MM.1S (cell line): ENCODE measurements at regions not wholly inside any gene's neighbourhood (a gene's known extent, or its start where the extent isn't known, plus 50 kb on each side); places are given as distances from the start of the nearest gene placed in this dataset.

Experiments used
- DNase-seq: peaks from one replicate; pipeline ENCODE4 v3.0.0-alpha.2; 2015
- H2AFZ ChIP-seq: fragments of 300-600 bp; sonication (generic); 2 replicates; pipeline ENCODE4 v1.6.0; 2016; ENCODE audit warnings: antibody characterized with exemption, low read length
- H3F3A ChIP-seq: fragments of 300-600 bp; sonication (generic); 2 replicates; pipeline ENCODE4 v1.6.1; 2016; ENCODE audit warnings: mild to moderate bottlenecking, antibody characterized with exemption, low read length, moderate library complexity, mixed read lengths; ENCODE audit not compliant: insufficient read depth
- H3K27ac ChIP-seq: fragments of 300-600 bp; sonication (generic); 2 replicates; pipeline ENCODE4 v1.5.1; 2016; ENCODE audit warnings: mild to moderate bottlenecking, low read length
- H3K27me3 ChIP-seq: fragments of 300-600 bp; sonication (generic); replicated peaks from 2 replicates; pipeline ENCODE4 v1.6.0; 2016; ENCODE audit warnings: low read length; ENCODE audit not compliant: insufficient read depth
- H3K36me3 ChIP-seq: fragments of 300-600 bp; sonication (generic); replicated peaks from 2 replicates; pipeline ENCODE4 v1.6.1; 2016; ENCODE audit warnings: mild to moderate bottlenecking, low read length, mixed read lengths; ENCODE audit not compliant: insufficient read depth
- H3K4me1 ChIP-seq: fragments of 300-600 bp; sonication (generic); 2 replicates; pipeline ENCODE4 v1.6.1; 2016; ENCODE audit warnings: low read length, mixed read lengths
- H3K4me2 ChIP-seq: fragments of 300-600 bp; sonication (generic); 2 replicates; pipeline ENCODE4 v1.6.0; 2016; ENCODE audit warnings: low read depth, low read length
- H3K4me3 ChIP-seq: fragments of 300-600 bp; sonication (generic); 2 replicates; pipeline ENCODE4 v1.5.1; 2016; ENCODE audit warnings: low read length, mixed read lengths
- H3K79me2 ChIP-seq: fragments of 300-600 bp; sonication (generic); 2 replicates; pipeline ENCODE4 v1.6.1; 2016; ENCODE audit warnings: mixed run types, low read length, mixed read lengths
- H3K9ac ChIP-seq: fragments of 300-600 bp; sonication (generic); 2 replicates; pipeline ENCODE4 v1.6.1; 2016; ENCODE audit warnings: low read length, mixed read lengths
- H3K9me2 ChIP-seq: fragments of 300-600 bp; sonication (generic); replicated peaks from 2 replicates; pipeline ENCODE4 v1.6.1; 2016; ENCODE audit warnings: mild to moderate bottlenecking, low read length, mixed read lengths; ENCODE audit not compliant: insufficient read depth
- H3K9me3 ChIP-seq: fragments of 300-600 bp; sonication (generic); replicated peaks from 2 replicates; pipeline ENCODE4 v1.6.1; 2016; ENCODE audit warnings: mild to moderate bottlenecking, low read length, mixed read lengths; ENCODE audit not compliant: insufficient read depth
- H4K20me1 ChIP-seq: fragments of 300-600 bp; sonication (generic); 2 replicates; pipeline ENCODE4 v1.6.1; 2016; ENCODE audit warnings: mild to moderate bottlenecking, low read length, moderate library complexity, mixed read lengths; ENCODE audit not compliant: insufficient read depth
- EZH2 ChIP-seq: fragments of 300-600 bp; sonication (generic); optimal IDR thresholded peaks from 2 replicates; pipeline ENCODE3; 2017; ENCODE audit warnings: low read depth, mild to moderate bottlenecking, antibody characterized with exemption, low read length, mixed read lengths
- EZH2phosphoT487 ChIP-seq: fragments of 300-600 bp; sonication (generic); IDR thresholded peaks from 2 replicates; pipeline ENCODE4 v1.6.1; 2018; ENCODE audit warnings: antibody characterized with exemption, low read length
- TF ChIP-seq, protein P1 (sequence below): fragments of 300-600 bp; sonication (generic); IDR thresholded peaks from 2 replicates; pipeline ENCODE4 v1.5.1; 2016; ENCODE audit warnings: antibody characterized with exemption, low read length, mixed read lengths

DNA sequence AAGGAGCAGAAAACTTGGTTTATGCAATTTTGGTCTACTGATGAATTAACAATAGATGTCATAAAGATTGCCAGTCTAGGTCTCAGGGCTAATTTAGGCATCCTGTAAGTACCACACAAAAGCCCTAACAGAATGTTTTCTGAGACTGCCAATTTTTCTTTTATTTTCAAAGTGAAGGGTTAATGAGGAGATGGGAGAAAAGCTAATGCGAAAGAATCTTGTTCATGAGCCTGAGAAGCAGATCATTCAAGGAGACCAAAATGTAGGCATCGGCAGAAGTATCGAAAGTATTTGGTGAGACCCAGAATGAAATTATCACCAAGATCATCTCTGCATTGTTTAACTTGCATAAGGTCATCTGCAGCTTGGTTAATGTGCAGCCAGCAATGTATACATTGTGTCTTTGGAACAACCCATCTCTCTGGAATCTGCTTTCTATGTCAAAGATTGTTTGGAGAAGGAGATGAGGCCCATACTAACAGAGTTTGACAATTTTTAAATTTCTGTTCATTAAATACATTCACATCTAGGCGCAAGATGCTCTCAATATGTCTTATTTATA, 163.3 kb upstream of the GLI3 start:
- Histone ChIP-seq H3K36me3 (no peaks in the 10 kb centered on the region), H3K4me2 (no peak overlapping the region), H3K27me3 (no peaks in the 10 kb centered on the region), H3K79me2 (no peaks in the 10 kb centered on the region), H3K4me3 (no peak overlapping the region), H3K27ac (no peak overlapping the region), H3K9me3 (no peaks in the 10 kb centered on the region), H3F3A (no peaks in the 10 kb centered on the region), H3K9ac (no peak overlapping the region), H4K20me1 (no peaks in the 10 kb centered on the region), H2AFZ (no peak overlapping the region), H3K4me1 (no peaks in the 10 kb centered on the region), H3K9me2 (no peaks in the 10 kb centered on the region)
- DNase-seq = no peak
- TF ChIP-seq EZH2phosphoT487 (no peak), EZH2 (no peak)
- TF ChIP-seq, protein P1, sequence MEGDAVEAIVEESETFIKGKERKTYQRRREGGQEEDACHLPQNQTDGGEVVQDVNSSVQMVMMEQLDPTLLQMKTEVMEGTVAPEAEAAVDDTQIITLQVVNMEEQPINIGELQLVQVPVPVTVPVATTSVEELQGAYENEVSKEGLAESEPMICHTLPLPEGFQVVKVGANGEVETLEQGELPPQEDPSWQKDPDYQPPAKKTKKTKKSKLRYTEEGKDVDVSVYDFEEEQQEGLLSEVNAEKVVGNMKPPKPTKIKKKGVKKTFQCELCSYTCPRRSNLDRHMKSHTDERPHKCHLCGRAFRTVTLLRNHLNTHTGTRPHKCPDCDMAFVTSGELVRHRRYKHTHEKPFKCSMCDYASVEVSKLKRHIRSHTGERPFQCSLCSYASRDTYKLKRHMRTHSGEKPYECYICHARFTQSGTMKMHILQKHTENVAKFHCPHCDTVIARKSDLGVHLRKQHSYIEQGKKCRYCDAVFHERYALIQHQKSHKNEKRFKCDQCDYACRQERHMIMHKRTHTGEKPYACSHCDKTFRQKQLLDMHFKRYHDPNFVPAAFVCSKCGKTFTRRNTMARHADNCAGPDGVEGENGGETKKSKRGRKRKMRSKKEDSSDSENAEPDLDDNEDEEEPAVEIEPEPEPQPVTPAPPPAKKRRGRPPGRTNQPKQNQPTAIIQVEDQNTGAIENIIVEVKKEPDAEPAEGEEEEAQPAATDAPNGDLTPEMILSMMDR = no peak

DNA sequence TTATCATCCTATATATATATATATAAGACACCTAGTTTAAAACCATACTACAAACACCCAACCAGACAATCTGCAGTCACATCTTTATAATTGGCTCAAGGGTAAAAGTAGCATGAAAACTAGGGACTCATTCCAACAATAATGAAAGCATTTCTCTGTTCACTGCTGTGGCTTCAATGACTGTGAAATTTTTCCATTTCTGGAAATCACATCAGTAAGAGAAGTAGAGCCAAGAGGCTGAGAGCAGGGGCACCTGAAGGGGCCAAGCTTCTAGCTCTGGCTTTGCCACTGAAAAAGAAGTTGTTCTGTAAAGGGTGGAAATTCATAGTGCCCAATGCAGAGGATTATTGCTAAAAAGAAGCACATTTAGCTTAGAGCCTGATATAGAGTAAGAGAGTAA, 158.6 kb upstream of the GLI3 start:
- Histone ChIP-seq H3K27me3 (no peaks in the 10 kb centered on the region), H3K9ac (no peak overlapping the region), H3K79me2 (no peaks in the 10 kb centered on the region), H3F3A (no peaks in the 10 kb centered on the region), H2AFZ (no peak overlapping the region), H4K20me1 (no peaks in the 10 kb centered on the region), H3K27ac (no peak overlapping the region), H3K9me2 (no peaks in the 10 kb centered on the region), H3K9me3 (no peaks in the 10 kb centered on the region), H3K4me2 (no peak overlapping the region), H3K4me1 (no peaks in the 10 kb centered on the region), H3K36me3 (no peaks in the 10 kb centered on the region), H3K4me3 (no peak overlapping the region)
- DNase-seq = no peak
- TF ChIP-seq, protein P1 = no peak
- TF ChIP-seq EZH2 = no peak
- TF ChIP-seq EZH2phosphoT487 = no peak

DNA sequence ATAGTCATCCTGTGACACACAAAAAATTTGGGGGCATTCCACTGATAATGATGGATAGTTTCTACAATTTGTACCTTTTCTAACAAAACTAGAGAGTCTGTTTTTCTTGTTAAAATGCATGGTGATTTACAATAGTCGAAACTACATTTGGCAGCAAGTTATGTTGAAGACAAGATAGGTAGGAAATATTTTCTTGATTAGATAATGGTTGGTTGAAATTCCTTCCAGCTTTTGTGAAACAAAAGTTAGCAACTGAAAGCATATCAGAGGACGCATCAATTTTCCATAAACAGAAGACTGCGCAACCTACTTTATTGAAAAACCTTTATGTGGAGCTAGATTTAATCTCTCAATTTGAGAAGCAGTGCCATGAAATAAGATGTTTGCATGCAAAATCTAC, 155.8 kb upstream of the GLI3 start:
- no peak overlapping the region for H3K4me3 ChIP-seq
- H3K27ac ChIP-seq = no peak overlapping the region
- no peaks in the 10 kb centered on the region for H3K9me3 ChIP-seq
- H4K20me1 ChIP-seq = no peaks in the 10 kb centered on the region
- H3K4me2 ChIP-seq = no peak overlapping the region
- H3K79me2 ChIP-seq = no peaks in the 10 kb centered on the region
- no peak for DNase-seq
- H3K27me3 ChIP-seq = no peaks in the 10 kb centered on the region
- H3K9me2 ChIP-seq = no peaks in the 10 kb centered on the region
- H3K4me1 ChIP-seq = no peaks in the 10 kb centered on the region
- TF ChIP-seq EZH2phosphoT487 (no peak), EZH2 (no peak)
- TF ChIP-seq, protein P1 = no peak
- H2AFZ ChIP-seq = no peak overlapping the region
- no peaks in the 10 kb centered on the region for H3K36me3 ChIP-seq
- H3K9ac ChIP-seq = no peak overlapping the region
- no peaks in the 10 kb centered on the region for H3F3A ChIP-seq
